Right lobe of liver (tissue), 6 donors: ENCODE measurements at regions not wholly inside any gene's neighbourhood (a gene's known extent, or its start where the extent isn't known, plus 50 kb on each side); places are given as distances from the start of the nearest gene placed in this dataset.
"Not testable (repeated sequence)": the region's sequence is repeated elsewhere in the genome, so short reads cannot be mapped to it uniquely, and the experiment has no call there.

Experiments used
- ATAC-seq, 4 donors: fragments of 200-7000 bp; cut with Tn5 transposase; one replicate each; pipeline ENCODE4 v1.9.1; 2020; ENCODE audit warnings: mild to moderate bottlenecking in 4 of 4, moderate library complexity in 4 of 4
- DNase-seq, 3 donors: peaks; one replicate each; pipeline ENCODE4 v3.0.0-alpha.2; 2020
- H3K27ac ChIP-seq, 3 donors: fragments of 200-600 bp; one replicate each; pipeline ENCODE4 v1.8.0; 2022
- H3K27me3 ChIP-seq, 2 donors: fragments of 200-600 bp; one replicate each; pipeline ENCODE4 v1.8.0; 2022
- H3K36me3 ChIP-seq, 4 donors: fragments of 200-600 bp; sonication (generic) in 1 of 4; one replicate each; pipeline versions ENCODE4 v1.5.1 to v1.8.0; 2017 to 2022; ENCODE audit warnings: control low read depth in 1 of 4
- H3K4me1 ChIP-seq, 4 donors: fragments of 200-600 bp; sonication (generic) in 1 of 4; one replicate each; pipeline versions ENCODE4 v1.5.1 to v1.8.0; 2017 to 2022; ENCODE audit warnings: control low read depth in 1 of 4
- H3K4me3 ChIP-seq, 3 donors: fragments of 200-600 bp; one replicate each; pipeline ENCODE4 v1.8.0; 2022
- H3K9me3 ChIP-seq, 4 donors: fragments of 200-600 bp; sonication (generic) in 1 of 4; one replicate each; pipeline versions ENCODE4 v1.5.1 to v1.8.0; 2017 to 2022; ENCODE audit warnings: control low read depth in 1 of 4
- POLR2A ChIP-seq: fragments of 450-650 bp; IDR thresholded peaks from one replicate; pipeline ENCODE4 v1.6.1; 2017; ENCODE audit warnings: antibody characterized with exemption, mild to moderate bottlenecking
- WGBS: methylation state at CpG from one replicate; pipeline ENCODE4 v1.1.6; 2018; ENCODE audit warnings: low coverage, low lambda C conversion rate; ENCODE audit not compliant: insufficient coverage; ENCODE audit errors: missing lambda C conversion rate; 5-methylcytosine and 5-hydroxymethylcytosine counted together
- intact Hi-C, 2 donors: fragments of 100-400 bp; cut with DNase I; formaldehyde crosslinking; loops; one replicate each; pipeline versions ENCODE4 v1.11.2 to v1.14.1; 2022
- TF ChIP-seq, protein P1 (sequence below), 4 donors: fragments of 200-600 bp in 3 of 4; fragments of 450-650 bp in 1 of 4; IDR thresholded peaks; one replicate each; pipeline versions ENCODE4 v1.5.1 to v1.8.0; 2016 to 2022; ENCODE audit warnings: antibody characterized with exemption in 4 of 4, mild to moderate bottlenecking in 2 of 4
- donor health status: DM: no; HTN: yes; CAD: no.
- donor health status: DM: no; HTN: no; CAD: no.
- donor health status: DM: no; HTN: no; CAD: no.
- donor health status: DM: no; HTN: yes; CAD: no.
- donor health status: DM: no; HTN: yes; CAD: no.

- ATAC-seq (peak in 2 of 4 donors; percentile 58 to 65), DNase-seq (no peak)
- Histone ChIP-seq H3K36me3 (no peaks in the 10 kb centered on the region), H3K27ac (no peak overlapping the region), H3K4me1 (peaks cover 0 to 18% (median 7%) of the 10 kb centered on the region in 4 donors), H3K9me3 (no peaks in the 10 kb centered on the region), H3K4me3 (no peak overlapping the region), H3K27me3 (no peaks in the 10 kb centered on the region)
- TF ChIP-seq, protein P1, sequence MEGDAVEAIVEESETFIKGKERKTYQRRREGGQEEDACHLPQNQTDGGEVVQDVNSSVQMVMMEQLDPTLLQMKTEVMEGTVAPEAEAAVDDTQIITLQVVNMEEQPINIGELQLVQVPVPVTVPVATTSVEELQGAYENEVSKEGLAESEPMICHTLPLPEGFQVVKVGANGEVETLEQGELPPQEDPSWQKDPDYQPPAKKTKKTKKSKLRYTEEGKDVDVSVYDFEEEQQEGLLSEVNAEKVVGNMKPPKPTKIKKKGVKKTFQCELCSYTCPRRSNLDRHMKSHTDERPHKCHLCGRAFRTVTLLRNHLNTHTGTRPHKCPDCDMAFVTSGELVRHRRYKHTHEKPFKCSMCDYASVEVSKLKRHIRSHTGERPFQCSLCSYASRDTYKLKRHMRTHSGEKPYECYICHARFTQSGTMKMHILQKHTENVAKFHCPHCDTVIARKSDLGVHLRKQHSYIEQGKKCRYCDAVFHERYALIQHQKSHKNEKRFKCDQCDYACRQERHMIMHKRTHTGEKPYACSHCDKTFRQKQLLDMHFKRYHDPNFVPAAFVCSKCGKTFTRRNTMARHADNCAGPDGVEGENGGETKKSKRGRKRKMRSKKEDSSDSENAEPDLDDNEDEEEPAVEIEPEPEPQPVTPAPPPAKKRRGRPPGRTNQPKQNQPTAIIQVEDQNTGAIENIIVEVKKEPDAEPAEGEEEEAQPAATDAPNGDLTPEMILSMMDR (IDR thresholded peaks at IDR 0.05) = no peak
- no peak for TF ChIP-seq POLR2A
- intact Hi-C loops = no loop called here
These were observed 304.4 kb upstream of the GADL1 start for GRCh38 chr3:31198890-31199289.

GRCh38 chr3:31203960-31204795 lies 309.7 kb upstream of the GADL1 start:
- intact Hi-C loops = no loop called here
- 27% methylated on average over 5 of the region's 5 CpGs for WGBS
- ATAC-seq = peak; percentile 89 to 98 (median 92)
- Histone ChIP-seq H3K36me3 (no peaks in the 10 kb centered on the region), H3K4me3 (no peak overlapping the region), H3K9me3 (no peaks in the 10 kb centered on the region), H3K27me3 (no peaks in the 10 kb centered on the region), H3K4me1 (peaks cover 0 to 6% (median 2%) of the 10 kb centered on the region in 4 donors), H3K27ac (peak overlapping the region in 1 of 3 donors; percentile 25)
- TF ChIP-seq, protein P1 (IDR thresholded peaks at IDR 0.05) = no peak
- no peak for TF ChIP-seq POLR2A
- DNase-seq = peak in 1 of 3 donors; percentile 25

GRCh38 chr3:31204796-31205056 lies 310.3 kb upstream of the GADL1 start:
- ATAC-seq, H3K4me1 ChIP-seq, DNase-seq, H3K27me3 ChIP-seq, H3K9me3 ChIP-seq, H3K36me3 ChIP-seq, H3K4me3 ChIP-seq, intact Hi-C loops, H3K27ac ChIP-seq: not testable (repeated sequence)
- WGBS = 75% methylated on average over 4 of the region's 4 CpGs

GRCh38 chr3:31210068-31210645 lies 315.7 kb upstream of the GADL1 start:
- ATAC-seq = peak; percentile 36 to 59 (median 44)
- no peak overlapping the region for H3K4me3 ChIP-seq
- H3K9me3 ChIP-seq = no peaks in the 10 kb centered on the region
- H3K4me1 ChIP-seq = no peaks in the 10 kb centered on the region
- intact Hi-C loops = no loop called here
- H3K27ac ChIP-seq = no peak overlapping the region
- no peaks in the 10 kb centered on the region for H3K36me3 ChIP-seq
- H3K27me3 ChIP-seq = no peaks in the 10 kb centered on the region
- 63% methylated on average over 5 of the region's 5 CpGs for WGBS
- no peak for TF ChIP-seq POLR2A
- TF ChIP-seq, protein P1 (IDR thresholded peaks at IDR 0.05) = peak in 3 of 4 donors; percentile 9 to 45 (median 42)
- DNase-seq = no peak

DNA sequence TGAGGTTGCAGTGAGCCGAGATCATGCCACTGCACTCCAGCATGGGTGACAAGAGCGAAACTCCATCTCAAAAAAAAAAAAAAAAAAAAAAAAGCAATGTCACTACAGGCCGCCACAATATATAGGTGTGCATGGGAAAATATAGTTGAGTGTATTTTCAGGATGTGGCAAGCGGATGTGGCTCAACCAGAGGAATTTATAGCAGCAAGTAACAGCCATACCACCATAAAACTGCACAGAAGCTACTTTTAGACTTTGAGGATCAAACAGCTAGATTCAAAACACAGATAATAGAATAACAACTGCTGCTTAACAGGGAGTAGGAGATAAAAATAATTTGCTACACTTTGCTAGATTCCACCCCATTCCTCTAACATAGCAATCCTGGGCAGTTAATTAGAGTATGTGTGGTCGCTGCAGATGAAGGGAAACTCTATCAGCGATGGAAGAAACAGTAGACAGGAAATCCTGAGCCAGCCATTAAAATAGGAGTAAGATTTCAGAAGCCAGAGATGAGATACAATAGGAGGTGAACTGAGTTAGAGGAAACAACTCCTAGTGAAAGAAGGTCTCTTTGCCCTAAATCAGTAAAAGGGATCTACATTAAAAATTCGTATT lies 318.7 kb upstream of the STT3B start:
- ATAC-seq = peak in 1 of 4 donors; percentile 17
- 58% methylated on average over 6 of the region's 7 CpGs for WGBS
- Histone ChIP-seq H3K9me3 (no peaks in the 10 kb centered on the region), H3K4me3 (no peak overlapping the region), H3K36me3 (no peaks in the 10 kb centered on the region), H3K27me3 (no peaks in the 10 kb centered on the region), H3K4me1 (no peaks in the 10 kb centered on the region), H3K27ac (no peak overlapping the region)
- TF ChIP-seq, protein P1 (IDR thresholded peaks at IDR 0.05) = no peak
- no peak for TF ChIP-seq POLR2A
- DNase-seq = no peak
- intact Hi-C loops = no loop called here
